ENCODE measurements at regions not wholly inside any gene's neighbourhood (a gene's known extent, or its start where the extent isn't known, plus 50 kb on each side); places are given as distances from the start of the nearest gene placed in this dataset.
"Not testable (repeated sequence)": the region's sequence is repeated elsewhere in the genome, so short reads cannot be mapped to it uniquely, and the experiment has no call there.

DNA sequence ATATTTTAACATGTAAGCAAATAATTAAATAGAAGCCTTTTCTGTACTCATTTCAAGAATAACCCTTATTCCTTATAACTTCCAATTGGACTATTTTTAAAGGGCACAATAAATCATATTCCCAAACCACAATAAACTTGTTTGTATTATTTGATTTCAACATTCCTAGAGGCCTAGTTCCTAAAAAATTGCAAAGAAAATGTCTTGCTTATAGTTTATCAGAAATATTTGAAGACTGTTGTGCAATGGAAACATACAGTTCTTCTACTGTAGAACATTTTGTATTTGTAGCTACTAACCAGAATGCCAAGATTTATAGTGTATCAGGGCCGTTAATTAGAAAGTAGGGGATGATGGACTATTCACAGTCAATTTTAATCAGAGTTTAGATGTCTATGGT, 1037.0 kb upstream of the CDH18 start:
- H3K4me3 ChIP-seq (ENCODE audit: control insufficient read depth, low read depth, low read length), result no peak overlapping the region
- DNase-seq (ENCODE audit: low read depth), result no peak
- TF ChIP-seq CTCF (conservative IDR thresholded peaks at IDR 0.05; ENCODE audit: control insufficient read depth, insufficient read depth, low read depth, low read length), result no peak

- no peak overlapping the region for H3K4me3 ChIP-seq (ENCODE audit: control insufficient read depth, low read depth, low read length)
- TF ChIP-seq CTCF (conservative IDR thresholded peaks at IDR 0.05; ENCODE audit: control insufficient read depth, insufficient read depth, low read depth, low read length), result no peak
- DNase-seq (ENCODE audit: low read depth), result no peak
Observed at GRCh38 chr5:21013237-21013636, 1025.2 kb upstream of the CDH18 start.

GRCh38 chr5:21007781-21008180, 1019.8 kb upstream of the CDH18 start:
- no peak overlapping the region for H3K4me3 ChIP-seq (ENCODE audit: control insufficient read depth, low read depth, low read length)
- no peak for DNase-seq (ENCODE audit: low read depth)
- no peak for TF ChIP-seq CTCF (conservative IDR thresholded peaks at IDR 0.05; ENCODE audit: control insufficient read depth, insufficient read depth, low read depth, low read length)

GRCh38 chr5:20988933-20989332, 1000.9 kb upstream of the CDH18 start:
- H3K4me3 ChIP-seq (ENCODE audit: control insufficient read depth, low read depth, low read length); DNase-seq (ENCODE audit: low read depth): not testable (repeated sequence)

GRCh38 chr5:20985754-20986153, 997.8 kb upstream of the CDH18 start:
- DNase-seq (ENCODE audit: low read depth), result no peak
- H3K4me3 ChIP-seq (ENCODE audit: control insufficient read depth, low read depth, low read length), result no peak overlapping the region
- no peak for TF ChIP-seq CTCF (conservative IDR thresholded peaks at IDR 0.05; ENCODE audit: control insufficient read depth, insufficient read depth, low read depth, low read length)

DNA sequence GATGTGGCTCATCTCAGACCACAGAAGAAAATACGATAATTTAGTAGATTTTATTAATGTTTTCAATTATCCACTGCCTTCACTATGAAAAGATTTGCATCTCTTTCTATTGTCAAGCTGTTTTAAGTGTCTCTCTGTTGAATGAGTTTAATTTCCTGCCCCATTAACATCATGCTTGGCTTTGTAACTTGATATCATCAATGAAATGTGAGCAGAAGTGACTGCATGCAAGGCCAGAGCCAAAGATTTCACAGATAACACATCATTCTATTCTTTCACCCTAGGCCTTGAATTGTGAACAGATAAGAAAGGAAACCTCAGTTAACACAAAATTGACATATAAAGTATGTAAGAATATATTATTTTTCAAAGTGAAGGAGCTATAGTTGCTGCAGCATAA, 986.4 kb upstream of the CDH18 start:
- DNase-seq (ENCODE audit: low read depth), result no peak
- no peak overlapping the region for H3K4me3 ChIP-seq (ENCODE audit: control insufficient read depth, low read depth, low read length)
- TF ChIP-seq CTCF (conservative IDR thresholded peaks at IDR 0.05; ENCODE audit: control insufficient read depth, insufficient read depth, low read depth, low read length), result no peak

DNA sequence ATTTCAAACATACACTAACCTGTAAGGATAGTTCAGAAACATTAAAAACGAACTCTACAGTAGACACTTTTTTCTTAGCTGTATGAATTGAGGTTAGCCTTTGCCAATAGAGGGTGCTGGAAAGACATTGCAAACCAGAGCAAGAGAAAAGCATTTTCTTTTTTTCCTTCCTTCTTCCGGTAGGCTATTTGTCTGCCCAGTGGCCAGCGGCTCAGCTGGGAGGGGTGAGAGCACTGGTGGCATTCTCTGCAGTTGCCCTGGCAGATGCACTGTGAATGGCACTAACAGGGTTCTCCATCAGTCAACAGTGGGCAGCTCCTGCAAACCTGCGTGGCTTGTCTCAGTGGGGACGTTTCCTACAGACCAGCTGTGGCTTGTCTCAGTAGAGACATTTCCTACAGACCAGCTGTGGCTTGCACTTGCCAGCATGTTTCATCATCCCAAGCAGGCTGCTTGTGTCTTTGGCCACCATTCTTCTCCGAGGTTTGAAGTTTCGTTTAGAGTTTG, 984.5 kb upstream of the CDH18 start:
- TF ChIP-seq CTCF (conservative IDR thresholded peaks at IDR 0.05; ENCODE audit: control insufficient read depth, insufficient read depth, low read depth, low read length), result peak; percentile 1
- peak; percentile 5 for DNase-seq (ENCODE audit: low read depth)
- no peak overlapping the region for H3K4me3 ChIP-seq (ENCODE audit: control insufficient read depth, low read depth, low read length)
